Pancreas (tissue), 10 donors: ENCODE measurements at regions not wholly inside any gene's neighbourhood (a gene's known extent, or its start where the extent isn't known, plus 50 kb on each side); places are given as distances from the start of the nearest gene placed in this dataset.

Experiments used
- ATAC-seq, 4 donors: fragments of 200-7000 bp; cut with Tn5 transposase; one replicate each; pipeline versions ENCODE4 v1.8.0 to v1.9.1; 2020; ENCODE audit warnings: mild to moderate bottlenecking in 4 of 4, moderate library complexity in 4 of 4
- DNase-seq, 6 donors: peaks; one replicate each; pipeline ENCODE4 v3.0.0-alpha.2; 2020
- FAIRE-seq: peaks from 2 replicates; lab custom pipeline; 2012; peaks lifted over from hg19 to GRCh38; lab: Jason Lieb, UNC
- H3K27ac ChIP-seq, 4 donors: fragments of 200-600 bp; sonication (generic); 1 replicate in 3 of 4; 2 replicates in 1 of 4; pipeline versions ENCODE4 v1.5.0 to v1.8.0; 2020
- H3K27me3 ChIP-seq, 4 donors: fragments of 200-600 bp; one replicate each; pipeline ENCODE4 v1.8.0; 2021
- H3K36me3 ChIP-seq, 3 donors: fragments of 200-600 bp; sonication (generic) in 1 of 3; one replicate each; pipeline versions ENCODE4 v1.5.0 to v1.8.0; 2020 to 2021
- H3K4me1 ChIP-seq, 3 donors: fragments of 200-600 bp; one replicate each; pipeline ENCODE4 v1.8.0; 2021
- H3K4me3 ChIP-seq, 4 donors: fragments of 200-600 bp; sonication (generic) in 2 of 4; one replicate each; pipeline versions ENCODE4 v1.5.0 to v1.8.0; 2020 to 2021
- H3K9me3 ChIP-seq, 4 donors: fragments of 200-600 bp; one replicate each; pipeline ENCODE4 v1.8.0; 2021
- CTCF ChIP-seq, 4 donors: fragments of 200-600 bp; sonication (generic) in 3 of 4; IDR thresholded peaks; one replicate each; pipeline versions ENCODE4 v1.5.0 to v1.8.0; 2021; ENCODE audit warnings: antibody characterized with exemption in 4 of 4
- WGBS, 2 donors: extraction: QIAGEN DNeasy Blood & Tissue Kit; methylation state at CpG; one replicate each; pipeline ENCODE4 v1.1.7; 2013; 5-methylcytosine and 5-hydroxymethylcytosine counted together
- intact Hi-C, 3 donors: fragments of 100-400 bp; cut with DNase I; formaldehyde crosslinking; loops; one replicate each; pipeline versions ENCODE4 v1.11.1 to v1.14.2; 2022
- donor health status: healthy with polysubstance abuse.
- donor health status: DM: no; HTN: no; CAD: no; lungs with moderate emphysema.
- donor health status: DM: no; HTN: no; CAD: no.
- donor health status: control.
- donor health status: control.
- donor health status: Bipolar disorder and iron deficiency.
- donor health status: DM: yes; HTN: yes; CAD: no.
- donor health status: DM: no; HTN: no; CAD: no.
- donor health status: DM: no; HTN: no; CAD: no.
- donor health status: DM: yes; HTN: yes; CAD: no.

- no peak for FAIRE-seq
- H3K9me3 ChIP-seq = no peaks in the 10 kb centered on the region
- no peaks in the 10 kb centered on the region for H3K36me3 ChIP-seq
- no peak for DNase-seq
- no peak for TF ChIP-seq CTCF (IDR thresholded peaks at IDR 0.05)
- H3K4me1 ChIP-seq = no peaks in the 10 kb centered on the region
- H3K27ac ChIP-seq = no peak overlapping the region
- intact Hi-C loops = no loop called here
- ATAC-seq = no peak
- no peak overlapping the region for H3K4me3 ChIP-seq
- WGBS, 2 donors = 65 to 67% methylated on average over 2 of the region's 2 CpGs
- H3K27me3 ChIP-seq = no peaks in the 10 kb centered on the region
Observed at GRCh38 chr18:40357536-40357935, 1597.5 kb upstream of the PIK3C3 start.

- H3K36me3 ChIP-seq = no peaks in the 10 kb centered on the region
- ATAC-seq = no peak
- H3K27me3 ChIP-seq = no peaks in the 10 kb centered on the region
- no peak for FAIRE-seq
- no peak overlapping the region for H3K4me3 ChIP-seq
- H3K27ac ChIP-seq = no peak overlapping the region
- DNase-seq = no peak
- H3K9me3 ChIP-seq = no peaks in the 10 kb centered on the region
- intact Hi-C loops = no loop called here
- no peaks in the 10 kb centered on the region for H3K4me1 ChIP-seq
- TF ChIP-seq CTCF (IDR thresholded peaks at IDR 0.05) = no peak
- 46 to 54% methylated on average over 6 of the region's 6 CpGs for WGBS, 2 donors
Observed at GRCh38 chr18:40356168-40356567, 1598.9 kb upstream of the PIK3C3 start.

- Histone ChIP-seq H3K4me3 (no peak overlapping the region), H3K36me3 (no peaks in the 10 kb centered on the region), H3K4me1 (no peaks in the 10 kb centered on the region), H3K9me3 (no peaks in the 10 kb centered on the region), H3K27ac (no peak overlapping the region), H3K27me3 (no peaks in the 10 kb centered on the region)
- 67 to 84% methylated on average over 1 of the region's 1 CpG for WGBS, 2 donors
- DNase-seq (no peak), ATAC-seq (no peak), FAIRE-seq (no peak)
- intact Hi-C loops = no loop called here
- no peak for TF ChIP-seq CTCF (IDR thresholded peaks at IDR 0.05)
Observed at GRCh38 chr18:40355726-40356125, 1599.3 kb upstream of the PIK3C3 start.

- ATAC-seq (no peak), DNase-seq (no peak), FAIRE-seq (no peak)
- Histone ChIP-seq H3K4me3 (no peak overlapping the region), H3K27me3 (no peaks in the 10 kb centered on the region), H3K36me3 (no peaks in the 10 kb centered on the region), H3K4me1 (no peaks in the 10 kb centered on the region), H3K9me3 (no peaks in the 10 kb centered on the region), H3K27ac (no peak overlapping the region)
- intact Hi-C loops = no loop called here
- WGBS, 2 donors = 30 to 31% methylated on average over 1 of the region's 1 CpG
- TF ChIP-seq CTCF (IDR thresholded peaks at IDR 0.05) = no peak
Observed at GRCh38 chr18:40348196-40348595, 1606.8 kb upstream of the PIK3C3 start.

- no peak for FAIRE-seq
- no peaks in the 10 kb centered on the region for H3K4me1 ChIP-seq
- 78 to 79% methylated on average over 5 of the region's 5 CpGs for WGBS, 2 donors
- no peak overlapping the region for H3K27ac ChIP-seq
- H3K9me3 ChIP-seq = no peaks in the 10 kb centered on the region
- H3K27me3 ChIP-seq = no peaks in the 10 kb centered on the region
- TF ChIP-seq CTCF (IDR thresholded peaks at IDR 0.05) = no peak
- no peak overlapping the region for H3K4me3 ChIP-seq
- no peak for DNase-seq
- no peak for ATAC-seq
- intact Hi-C loops = no loop called here
- no peaks in the 10 kb centered on the region for H3K36me3 ChIP-seq
Observed at GRCh38 chr18:40347261-40347660, 1607.8 kb upstream of the PIK3C3 start.
